ENCODE measurements at regions not wholly inside any gene's neighbourhood (a gene's known extent, or its start where the extent isn't known, plus 50 kb on each side); places are given as distances from the start of the nearest gene placed in this dataset.

DNA sequence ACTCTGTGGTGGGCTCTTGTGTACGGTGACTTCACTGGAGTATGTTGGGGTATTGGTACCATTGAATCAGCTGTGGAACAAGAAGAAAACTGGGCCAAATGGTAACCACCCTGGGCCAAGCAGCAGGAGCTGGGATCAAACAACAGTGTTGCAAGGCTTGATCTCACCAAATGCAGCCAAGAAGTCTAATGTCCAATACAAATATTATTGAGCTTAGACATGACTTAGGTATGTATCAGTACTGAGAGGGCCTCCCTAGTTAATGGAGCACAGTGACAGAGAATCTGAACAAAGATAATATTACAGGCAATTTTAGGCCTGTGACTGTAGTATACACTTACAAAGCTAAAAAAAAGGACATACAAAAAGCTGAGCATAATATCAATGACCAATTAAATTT, 604.8 kb downstream of the PLA2G4A start:
- H2AFZ ChIP-seq (ENCODE audit: low read length): no peak overlapping the region
- H3K4me2 ChIP-seq (ENCODE audit: low read length): no peak overlapping the region
- H3K36me3 ChIP-seq (ENCODE audit: insufficient read depth, low read length): no peaks in the 10 kb centered on the region
- H3K79me2 ChIP-seq (ENCODE audit: insufficient read depth, low read length): no peaks in the 10 kb centered on the region
- no peaks in the 10 kb centered on the region for H4K20me1 ChIP-seq (ENCODE audit: insufficient read depth, low read length)
- no peaks in the 10 kb centered on the region for H3K9me3 ChIP-seq (ENCODE audit: low read length)
- TF ChIP-seq, protein P1, sequence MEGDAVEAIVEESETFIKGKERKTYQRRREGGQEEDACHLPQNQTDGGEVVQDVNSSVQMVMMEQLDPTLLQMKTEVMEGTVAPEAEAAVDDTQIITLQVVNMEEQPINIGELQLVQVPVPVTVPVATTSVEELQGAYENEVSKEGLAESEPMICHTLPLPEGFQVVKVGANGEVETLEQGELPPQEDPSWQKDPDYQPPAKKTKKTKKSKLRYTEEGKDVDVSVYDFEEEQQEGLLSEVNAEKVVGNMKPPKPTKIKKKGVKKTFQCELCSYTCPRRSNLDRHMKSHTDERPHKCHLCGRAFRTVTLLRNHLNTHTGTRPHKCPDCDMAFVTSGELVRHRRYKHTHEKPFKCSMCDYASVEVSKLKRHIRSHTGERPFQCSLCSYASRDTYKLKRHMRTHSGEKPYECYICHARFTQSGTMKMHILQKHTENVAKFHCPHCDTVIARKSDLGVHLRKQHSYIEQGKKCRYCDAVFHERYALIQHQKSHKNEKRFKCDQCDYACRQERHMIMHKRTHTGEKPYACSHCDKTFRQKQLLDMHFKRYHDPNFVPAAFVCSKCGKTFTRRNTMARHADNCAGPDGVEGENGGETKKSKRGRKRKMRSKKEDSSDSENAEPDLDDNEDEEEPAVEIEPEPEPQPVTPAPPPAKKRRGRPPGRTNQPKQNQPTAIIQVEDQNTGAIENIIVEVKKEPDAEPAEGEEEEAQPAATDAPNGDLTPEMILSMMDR (IDR thresholded peaks at IDR 0.05; ENCODE audit: low read length): no peak
- TF ChIP-seq EZH2 (IDR thresholded peaks at IDR 0.05; ENCODE audit: borderline replicate concordance, low read length): no peak
- H3K9ac ChIP-seq (ENCODE audit: low read length): no peak overlapping the region
- H3K9me2 ChIP-seq (ENCODE audit: low read depth, low read length): no peaks in the 10 kb centered on the region
- H3K27me3 ChIP-seq (ENCODE audit: insufficient read depth, low read length): no peaks in the 10 kb centered on the region
- no peaks in the 10 kb centered on the region for H3K4me1 ChIP-seq (ENCODE audit: insufficient read depth, low read length, severe bottlenecking)
- H3K27ac ChIP-seq (ENCODE audit: low read depth, low read length, poor library complexity, severe bottlenecking): no peak overlapping the region
- no peaks in the 10 kb centered on the region for H3F3A ChIP-seq (ENCODE audit: insufficient read depth, low read length)
- no peak overlapping the region for H3K4me3 ChIP-seq (ENCODE audit: low read depth, low read length, poor library complexity, severe bottlenecking)

DNA sequence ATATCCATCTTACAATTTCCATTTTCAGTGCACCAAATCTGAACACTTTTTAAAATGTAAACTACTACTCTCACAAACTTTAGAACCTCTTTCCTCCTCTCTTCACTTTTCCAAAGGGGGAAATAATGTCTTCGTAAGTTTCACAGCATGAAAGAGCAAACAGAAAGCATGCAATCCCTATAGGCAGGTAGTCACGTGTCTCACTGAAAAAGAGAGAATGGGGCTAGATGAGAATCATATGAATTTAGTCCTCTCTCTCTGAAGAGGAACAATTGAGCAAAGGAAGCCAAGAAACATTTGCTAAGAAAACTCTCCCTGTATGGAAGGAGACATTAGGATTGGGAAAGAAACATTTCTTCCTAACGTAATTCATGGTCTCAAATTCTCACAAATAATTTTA, 613.9 kb downstream of the PLA2G4A start:
- H2AFZ ChIP-seq (ENCODE audit: low read length): no peak overlapping the region
- no peak overlapping the region for H3K4me3 ChIP-seq (ENCODE audit: low read depth, low read length, poor library complexity, severe bottlenecking)
- no peak overlapping the region for H3K9ac ChIP-seq (ENCODE audit: low read length)
- H3K79me2 ChIP-seq (ENCODE audit: insufficient read depth, low read length): no peaks in the 10 kb centered on the region
- TF ChIP-seq, protein P1 (IDR thresholded peaks at IDR 0.05; ENCODE audit: low read length): no peak
- no peak for TF ChIP-seq EZH2 (IDR thresholded peaks at IDR 0.05; ENCODE audit: borderline replicate concordance, low read length)
- H3K9me2 ChIP-seq (ENCODE audit: low read depth, low read length): no peaks in the 10 kb centered on the region
- no peaks in the 10 kb centered on the region for H3F3A ChIP-seq (ENCODE audit: insufficient read depth, low read length)
- H3K4me2 ChIP-seq (ENCODE audit: low read length): no peak overlapping the region
- no peak overlapping the region for H3K27ac ChIP-seq (ENCODE audit: low read depth, low read length, poor library complexity, severe bottlenecking)
- no peaks in the 10 kb centered on the region for H3K27me3 ChIP-seq (ENCODE audit: insufficient read depth, low read length)
- no peaks in the 10 kb centered on the region for H3K9me3 ChIP-seq (ENCODE audit: low read length)
- H4K20me1 ChIP-seq (ENCODE audit: insufficient read depth, low read length): no peaks in the 10 kb centered on the region
- no peaks in the 10 kb centered on the region for H3K36me3 ChIP-seq (ENCODE audit: insufficient read depth, low read length)
- H3K4me1 ChIP-seq (ENCODE audit: insufficient read depth, low read length, severe bottlenecking): no peaks in the 10 kb centered on the region

DNA sequence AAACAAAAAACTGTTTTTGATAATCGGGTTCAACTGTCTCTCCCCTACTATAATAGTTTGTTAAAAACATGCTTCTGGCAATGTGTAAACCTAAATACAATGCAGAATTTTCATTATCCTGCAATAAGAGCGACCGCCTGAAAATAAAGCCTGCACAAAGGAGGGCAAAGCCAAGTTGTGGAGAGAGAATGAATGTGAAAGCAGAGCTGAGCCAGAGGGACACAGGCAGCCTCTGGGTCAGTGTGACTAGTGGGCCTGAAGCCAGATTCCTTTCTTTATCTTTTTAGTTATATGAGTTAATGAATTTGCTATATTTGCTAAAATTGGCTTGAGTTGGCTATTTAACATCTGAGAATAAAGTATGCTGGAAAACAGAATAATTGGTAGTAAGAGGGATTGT, 615.2 kb downstream of the PLA2G4A start:
- no peak overlapping the region for H3K9ac ChIP-seq (ENCODE audit: low read length)
- H2AFZ ChIP-seq (ENCODE audit: low read length): no peak overlapping the region
- TF ChIP-seq, protein P1 (IDR thresholded peaks at IDR 0.05; ENCODE audit: low read length): no peak
- no peak for TF ChIP-seq EZH2 (IDR thresholded peaks at IDR 0.05; ENCODE audit: borderline replicate concordance, low read length)

More for the DNA sequence above, 615.2 kb downstream of the PLA2G4A start:
- H3K27me3 ChIP-seq (ENCODE audit: insufficient read depth, low read length): no peaks in the 10 kb centered on the region
- H3K27ac ChIP-seq (ENCODE audit: low read depth, low read length, poor library complexity, severe bottlenecking): no peak overlapping the region
- H3K36me3 ChIP-seq (ENCODE audit: insufficient read depth, low read length): no peaks in the 10 kb centered on the region
- H3K4me1 ChIP-seq (ENCODE audit: insufficient read depth, low read length, severe bottlenecking): no peaks in the 10 kb centered on the region
- H3K9me2 ChIP-seq (ENCODE audit: low read depth, low read length): no peaks in the 10 kb centered on the region
- H3K4me3 ChIP-seq (ENCODE audit: low read depth, low read length, poor library complexity, severe bottlenecking): no peak overlapping the region
- no peaks in the 10 kb centered on the region for H3K79me2 ChIP-seq (ENCODE audit: insufficient read depth, low read length)
- no peaks in the 10 kb centered on the region for H3F3A ChIP-seq (ENCODE audit: insufficient read depth, low read length)
- no peak overlapping the region for H3K4me2 ChIP-seq (ENCODE audit: low read length)
- no peaks in the 10 kb centered on the region for H3K9me3 ChIP-seq (ENCODE audit: low read length)
- no peaks in the 10 kb centered on the region for H4K20me1 ChIP-seq (ENCODE audit: insufficient read depth, low read length)
